ENCODE measurements at regions not wholly inside any gene's neighbourhood (a gene's known extent, or its start where the extent isn't known, plus 50 kb on each side); places are given as distances from the start of the nearest gene placed in this dataset.
"Not testable (repeated sequence)": the region's sequence is repeated elsewhere in the genome, so short reads cannot be mapped to it uniquely, and the experiment has no call there.

- no peak for DNase-seq
These were observed 1340.0 kb upstream of the MAP3K7 start for GRCh38 chr6:91926827-91927226.

GRCh38 chr6:91926361-91926760, 1339.5 kb upstream of the MAP3K7 start:
- DNase-seq = no peak

- DNase-seq = no peak
These were observed 1325.1 kb upstream of the MAP3K7 start for GRCh38 chr6:91911945-91912344.

- DNase-seq = no peak
These were observed 1317.8 kb upstream of the MAP3K7 start for GRCh38 chr6:91904586-91905164.

GRCh38 chr6:91895599-91896285, 1308.9 kb upstream of the MAP3K7 start:
- DNase-seq = peak in 2 of 3 donors; percentile 29 to 63

GRCh38 chr6:91886183-91886795, 1299.4 kb upstream of the MAP3K7 start:
- DNase-seq = no peak

- DNase-seq = not testable (repeated sequence)
These were observed 1294.9 kb upstream of the MAP3K7 start for GRCh38 chr6:91881791-91882190.

GRCh38 chr6:91879386-91879995, 1292.6 kb upstream of the MAP3K7 start:
- DNase-seq = no peak

- peak in 2 of 3 donors; percentile 16 to 51 for DNase-seq
These were observed 1291.1 kb upstream of the MAP3K7 start for GRCh38 chr6:91877994-91878393.

GRCh38 chr6:91874971-91875370, 1288.1 kb upstream of the MAP3K7 start:
- DNase-seq = peak in 2 of 3 donors; percentile 57 to 79

GRCh38 chr6:91868539-91869202, 1281.8 kb upstream of the MAP3K7 start:
- no peak for DNase-seq

- DNase-seq = no peak
These were observed 1279.0 kb upstream of the MAP3K7 start for GRCh38 chr6:91865889-91866288.

- DNase-seq = no peak
These were observed 1278.0 kb upstream of the MAP3K7 start for GRCh38 chr6:91864911-91865310.

- DNase-seq = peak; percentile 37 to 85 (median 48)
These were observed 1273.9 kb upstream of the MAP3K7 start for GRCh38 chr6:91860541-91861335.

GRCh38 chr6:91852252-91852651, 1265.4 kb upstream of the MAP3K7 start:
- peak in 1 of 3 donors; percentile 32 for DNase-seq

- DNase-seq = no peak
These were observed 1247.9 kb upstream of the MAP3K7 start for GRCh38 chr6:91834813-91835212.

- no peak for DNase-seq
These were observed 1240.3 kb upstream of the MAP3K7 start for GRCh38 chr6:91827151-91827550.

GRCh38 chr6:91826128-91826527, 1239.3 kb upstream of the MAP3K7 start:
- no peak for DNase-seq

GRCh38 chr6:91824331-91824730, 1237.5 kb upstream of the MAP3K7 start:
- no peak for DNase-seq

GRCh38 chr6:91822581-91822980, 1235.7 kb upstream of the MAP3K7 start:
- DNase-seq = no peak

- DNase-seq = no peak
These were observed 1229.5 kb upstream of the MAP3K7 start for GRCh38 chr6:91816335-91816734.
